Nephron (organoid): ENCODE measurements at regions not wholly inside any gene's neighbourhood (a gene's known extent, or its start where the extent isn't known, plus 50 kb on each side); places are given as distances from the start of the nearest gene placed in this dataset.

Source experiments
- H3K27ac Mint-ChIP-seq, 3 experiments: 2 replicates each; pipeline ENCODE4 v1.8.0; 2020; ENCODE audit warnings: mixed read lengths in 3 of 3, mild to moderate bottlenecking in 2 of 3, moderate library complexity in 1 of 3
- H3K27me3 Mint-ChIP-seq: 2 replicates; pipeline ENCODE4 v1.8.0; 2021; ENCODE audit warnings: low read depth, mild to moderate bottlenecking, moderate library complexity, mixed read lengths
- H3K36me3 Mint-ChIP-seq: 2 replicates; pipeline ENCODE4 v1.8.0; 2020; ENCODE audit warnings: low read depth, mixed read lengths
- H3K4me1 Mint-ChIP-seq: 2 replicates; pipeline ENCODE4 v1.8.0; 2020; ENCODE audit warnings: mixed read lengths
- H3K4me3 Mint-ChIP-seq, 3 experiments: 2 replicates each; pipeline ENCODE4 v1.8.0; 2020; ENCODE audit warnings: mild to moderate bottlenecking in 3 of 3, mixed read lengths in 3 of 3, moderate library complexity in 2 of 3
- H3K9me3 Mint-ChIP-seq: 2 replicates; pipeline ENCODE4 v1.8.0; 2020; ENCODE audit warnings: mixed read lengths
- CTCF ChIP-seq, 3 experiments: fragments of 200-600 bp; sonication (generic); IDR thresholded peaks; one replicate each; pipeline ENCODE4 v1.5.0; 2021; ENCODE audit warnings: antibody characterized with exemption in 3 of 3; ENCODE audit not compliant: unreplicated experiment in 3 of 3

DNA sequence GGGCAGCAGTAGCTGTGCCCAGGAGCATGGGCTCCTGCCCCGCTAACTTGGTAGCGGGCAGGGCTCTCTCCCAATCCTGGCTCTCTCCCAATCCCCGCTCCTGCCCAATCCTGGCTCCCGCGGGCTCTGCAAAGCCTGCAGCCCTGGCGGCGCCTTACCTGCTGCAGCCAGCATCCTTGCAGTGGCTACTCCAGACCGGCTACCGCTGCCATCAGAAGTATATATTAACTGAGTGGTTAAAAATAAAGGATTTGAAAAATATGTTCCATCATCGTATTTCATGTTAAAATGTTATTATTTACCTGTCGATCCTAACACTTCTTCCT is 698.2 kb downstream of the SLITRK1 start:
- no peaks in the 10 kb centered on the region for H3K36me3 Mint-ChIP-seq
- TF ChIP-seq CTCF (IDR thresholded peaks at IDR 0.05; ENCODE audit: unreplicated experiment in 3 of 3): no peak
- H3K27me3 Mint-ChIP-seq: no peaks in the 10 kb centered on the region
- H3K27ac Mint-ChIP-seq: no peak overlapping the region
- H3K4me3 Mint-ChIP-seq: no peak overlapping the region
- H3K9me3 Mint-ChIP-seq: peaks cover 7% of the 10 kb centered on the region
- H3K4me1 Mint-ChIP-seq: no peaks in the 10 kb centered on the region

GRCh38 chr13:83183439-83184149 is 698.7 kb downstream of the SLITRK1 start:
- TF ChIP-seq CTCF (IDR thresholded peaks at IDR 0.05; ENCODE audit: unreplicated experiment in 3 of 3): no peak
- H3K4me1 Mint-ChIP-seq: no peaks in the 10 kb centered on the region
- no peaks in the 10 kb centered on the region for H3K36me3 Mint-ChIP-seq
- no peak overlapping the region for H3K4me3 Mint-ChIP-seq
- H3K27ac Mint-ChIP-seq: no peak overlapping the region
- no peaks in the 10 kb centered on the region for H3K27me3 Mint-ChIP-seq
- H3K9me3 Mint-ChIP-seq: peaks cover 7% of the 10 kb centered on the region

DNA sequence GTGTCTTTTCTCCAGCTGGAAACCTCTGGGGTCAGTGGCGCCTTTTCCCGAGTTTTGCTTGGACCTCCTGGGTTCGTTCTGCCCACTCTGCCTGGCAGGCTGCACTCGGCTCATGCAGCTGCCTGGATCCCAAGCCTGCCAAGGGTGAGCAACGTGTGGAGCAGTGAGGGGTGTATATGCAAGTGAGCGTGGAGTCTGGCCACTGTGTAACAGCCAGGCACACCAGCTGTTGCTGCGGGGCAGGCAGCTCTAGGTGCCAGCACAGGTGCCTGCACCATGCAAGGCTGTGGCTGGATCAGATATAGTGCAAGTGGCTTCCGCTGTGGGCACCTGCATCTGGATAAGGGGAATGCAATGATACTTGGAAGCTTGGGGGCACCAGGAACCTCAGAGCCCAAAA is 699.4 kb downstream of the SLITRK1 start:
- no peaks in the 10 kb centered on the region for H3K36me3 Mint-ChIP-seq
- TF ChIP-seq CTCF (IDR thresholded peaks at IDR 0.05; ENCODE audit: unreplicated experiment in 3 of 3): no peak
- peaks cover 7% of the 10 kb centered on the region for H3K9me3 Mint-ChIP-seq
- H3K27ac Mint-ChIP-seq: no peak overlapping the region
- no peaks in the 10 kb centered on the region for H3K4me1 Mint-ChIP-seq
- no peak overlapping the region for H3K4me3 Mint-ChIP-seq
- H3K27me3 Mint-ChIP-seq: no peaks in the 10 kb centered on the region

DNA sequence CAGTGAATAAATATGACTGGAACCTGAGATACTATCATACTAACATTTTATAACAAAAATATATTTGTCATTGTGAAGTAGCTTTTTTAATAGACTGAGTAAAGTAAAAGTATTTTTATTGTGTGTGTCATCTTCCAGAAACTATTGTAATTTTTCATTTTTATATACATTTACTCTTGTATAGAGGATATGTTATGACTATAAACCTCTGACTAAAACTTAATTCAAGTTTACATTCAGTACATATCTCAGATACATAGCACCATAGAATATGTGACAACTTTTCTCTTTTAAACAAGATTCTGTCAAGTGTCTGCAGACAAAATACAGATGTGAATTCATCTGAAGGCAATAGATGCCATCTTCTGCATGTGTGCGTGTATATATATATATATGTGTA is 704.3 kb downstream of the SLITRK1 start:
- Mint-ChIP-seq H3K27me3 (no peaks in the 10 kb centered on the region), H3K4me1 (no peaks in the 10 kb centered on the region), H3K4me3 (no peak overlapping the region), H3K9me3 (peaks cover 5% of the 10 kb centered on the region), H3K27ac (no peak overlapping the region), H3K36me3 (no peaks in the 10 kb centered on the region)
- no peak for TF ChIP-seq CTCF (IDR thresholded peaks at IDR 0.05; ENCODE audit: unreplicated experiment in 3 of 3)

DNA sequence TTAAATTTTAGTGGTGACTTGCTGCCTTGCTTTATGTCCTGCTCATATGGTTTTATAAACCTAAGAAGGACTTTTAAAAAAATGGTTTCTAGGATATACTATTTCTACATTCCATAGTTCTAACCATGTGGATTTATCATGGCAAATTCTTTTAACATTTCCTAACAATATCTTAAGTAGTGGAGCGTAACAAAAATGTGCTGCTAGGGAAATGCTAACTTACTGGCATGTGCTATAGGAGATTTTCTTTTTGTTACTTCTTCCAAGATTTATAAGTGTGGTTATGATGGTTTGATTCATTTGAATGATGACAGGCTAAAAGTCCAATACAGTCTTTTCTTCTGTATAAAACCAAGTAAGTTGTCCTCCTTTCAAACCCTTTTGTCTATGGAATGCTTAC is 713.7 kb downstream of the SLITRK1 start:
- H3K36me3 Mint-ChIP-seq: no peaks in the 10 kb centered on the region
- H3K4me3 Mint-ChIP-seq: no peak overlapping the region
- no peak for TF ChIP-seq CTCF (IDR thresholded peaks at IDR 0.05; ENCODE audit: unreplicated experiment in 3 of 3)
- no peaks in the 10 kb centered on the region for H3K4me1 Mint-ChIP-seq
- H3K27me3 Mint-ChIP-seq: no peaks in the 10 kb centered on the region
- H3K27ac Mint-ChIP-seq: no peak overlapping the region
- H3K9me3 Mint-ChIP-seq: peaks cover 6% of the 10 kb centered on the region

GRCh38 chr13:83167203-83167602 is 715.1 kb downstream of the SLITRK1 start:
- no peaks in the 10 kb centered on the region for H3K36me3 Mint-ChIP-seq
- TF ChIP-seq CTCF (IDR thresholded peaks at IDR 0.05; ENCODE audit: unreplicated experiment in 3 of 3): no peak
- H3K4me1 Mint-ChIP-seq: no peaks in the 10 kb centered on the region
- H3K27me3 Mint-ChIP-seq: no peaks in the 10 kb centered on the region
- no peak overlapping the region for H3K27ac Mint-ChIP-seq
- peaks cover under 1% of the 10 kb centered on the region for H3K9me3 Mint-ChIP-seq
- H3K4me3 Mint-ChIP-seq: no peak overlapping the region
